NOMO-1 (cell line): ENCODE measurements at regions not wholly inside any gene's neighbourhood (a gene's known extent, or its start where the extent isn't known, plus 50 kb on each side); places are given as distances from the start of the nearest gene placed in this dataset.
"Not testable (repeated sequence)": the region's sequence is repeated elsewhere in the genome, so short reads cannot be mapped to it uniquely, and the experiment has no call there.

Experiments
- DNase-seq, 2 experiments: peaks; one replicate each; lab custom pipeline; 2025; ENCODE audit not compliant: unreplicated experiment in 2 of 2; lab: John Stamatoyannopoulos, UW

- DNase-seq: no peak
Measured at GRCh38 chr5:89697581-89697980, 712.0 kb downstream of the CETN3 start.

DNA sequence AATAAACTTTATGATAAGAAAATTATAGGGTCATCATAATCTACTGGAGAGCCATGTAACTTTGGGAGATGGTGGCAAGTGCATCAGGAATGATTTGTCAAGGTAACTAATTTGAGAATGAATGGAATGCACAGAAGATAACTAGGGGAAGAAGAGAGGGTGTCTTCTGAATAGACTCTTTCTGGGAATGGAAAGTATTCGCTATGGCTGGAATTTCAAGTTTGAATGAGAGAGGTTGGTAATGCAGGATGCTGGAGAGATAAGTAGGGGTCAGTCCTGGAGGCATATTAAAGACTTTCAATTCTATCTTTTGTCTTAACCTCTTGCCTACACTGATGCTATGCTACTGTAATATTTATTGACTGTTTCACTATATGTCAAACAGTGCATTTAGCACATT lies 714.2 kb downstream of the CETN3 start:
- no peak for DNase-seq

DNA sequence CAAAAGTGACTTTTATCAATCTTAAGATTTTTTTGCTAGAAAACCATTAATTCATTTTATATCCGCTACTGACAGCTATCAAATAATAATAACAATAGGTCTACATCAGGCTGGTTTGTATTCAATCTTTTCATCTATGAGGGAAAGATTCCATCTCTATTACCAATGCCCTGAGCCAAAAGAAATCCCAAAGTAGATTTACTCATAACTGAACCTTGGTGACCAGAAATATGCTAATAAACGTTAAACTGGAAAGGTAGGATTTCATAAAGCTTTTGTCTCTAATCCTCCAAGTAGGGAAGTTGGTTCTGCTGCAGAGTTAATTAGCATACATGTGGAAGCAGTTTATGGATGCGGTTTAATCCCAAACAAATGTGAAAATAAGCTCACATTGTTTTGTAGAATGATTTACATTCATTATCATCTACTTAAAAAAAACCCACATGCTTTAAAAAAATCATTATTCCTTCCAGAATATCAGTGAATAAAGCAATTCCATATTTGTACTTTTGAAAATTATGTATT lies 715.5 kb downstream of the CETN3 start:
- no peak for DNase-seq

DNA sequence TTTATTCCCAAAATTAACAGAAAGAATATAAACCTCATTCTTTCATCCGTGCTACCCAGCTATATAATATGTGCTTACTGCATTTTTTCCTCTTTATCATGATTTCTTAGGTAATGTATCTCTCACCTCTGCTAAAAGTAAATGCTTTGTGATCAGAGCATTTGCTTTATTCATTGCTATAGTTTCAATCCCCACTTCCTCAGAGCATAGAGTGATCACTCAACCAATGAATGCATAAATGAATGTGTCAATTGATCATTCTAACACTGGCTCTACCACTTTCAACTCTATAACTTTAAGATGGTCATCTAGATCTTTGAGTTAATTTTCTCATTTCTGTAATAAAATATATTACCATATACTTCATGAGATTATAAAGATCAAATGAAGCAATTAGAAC lies 719.2 kb downstream of the CETN3 start:
- no peak for DNase-seq

- no peak for DNase-seq
Measured at GRCh38 chr5:89686081-89686765, 723.3 kb downstream of the CETN3 start.

- no peak for DNase-seq
Measured at GRCh38 chr5:89676634-89677033, 732.9 kb downstream of the CETN3 start.

- DNase-seq: no peak
Measured at GRCh38 chr5:89673019-89673418, 736.5 kb downstream of the CETN3 start.

DNA sequence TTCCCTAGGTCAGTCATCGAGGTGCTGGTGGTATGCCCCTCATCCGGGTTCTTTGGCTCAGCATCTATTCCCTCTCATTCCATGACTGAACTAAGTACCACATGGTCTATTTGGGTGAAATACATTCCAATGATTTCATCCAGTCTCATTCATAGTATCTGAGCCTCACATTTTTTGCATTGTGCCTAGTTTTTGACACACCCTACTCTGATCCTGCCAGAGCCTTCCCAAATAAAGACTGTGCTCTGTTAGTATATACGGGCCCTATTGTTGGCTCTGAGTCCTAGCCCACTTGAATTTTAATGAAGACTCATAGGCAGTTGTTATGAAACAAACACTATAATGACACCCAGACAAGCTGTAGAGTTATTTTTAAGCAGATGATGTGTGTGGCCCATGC lies 740.7 kb downstream of the CETN3 start:
- no peak for DNase-seq

DNA sequence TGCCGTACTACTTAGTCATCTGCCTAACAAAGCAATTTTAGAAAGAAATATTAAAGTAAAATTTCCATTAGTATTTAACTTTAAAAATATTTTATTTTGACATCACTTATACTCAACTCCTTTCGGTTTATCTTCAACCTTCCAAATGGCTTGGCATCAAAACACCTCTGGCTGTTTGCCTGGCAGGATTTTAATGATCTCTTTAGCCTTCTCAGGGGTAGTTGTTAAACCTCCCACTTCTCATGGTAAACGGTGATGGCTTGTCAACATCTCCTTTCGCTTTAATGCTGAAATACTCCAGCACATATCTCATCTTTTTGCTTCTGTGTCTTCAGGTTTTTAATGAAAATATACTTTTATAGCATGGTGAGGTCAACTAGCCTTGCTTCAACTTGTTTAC lies 747.1 kb downstream of the CETN3 start:
- no peak for DNase-seq

DNA sequence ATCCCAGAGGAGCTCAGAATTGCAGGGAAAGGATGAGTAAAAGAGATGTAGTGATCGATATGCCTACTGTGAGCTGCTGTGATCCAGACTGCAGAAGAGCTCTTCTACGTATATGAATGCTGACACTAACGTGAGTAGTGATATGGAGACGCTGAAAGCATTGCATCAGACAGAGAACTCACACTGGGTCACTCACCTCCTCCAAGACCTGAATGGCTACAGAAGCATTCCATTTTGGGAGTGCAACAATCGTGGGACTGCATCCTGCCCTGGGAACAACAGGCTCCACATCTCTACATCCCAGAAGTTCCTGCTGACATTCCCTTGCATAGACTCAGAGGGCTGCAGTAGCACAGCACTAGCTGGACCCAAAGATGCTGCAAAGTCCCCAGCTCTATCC lies 755.9 kb upstream of the MEF2C start:
- no peak for DNase-seq

- not testable (repeated sequence) for DNase-seq
Measured at GRCh38 chr5:89634176-89634575, 751.2 kb upstream of the MEF2C start.

GRCh38 chr5:89630064-89630463 lies 747.1 kb upstream of the MEF2C start:
- not testable (repeated sequence) for DNase-seq

DNA sequence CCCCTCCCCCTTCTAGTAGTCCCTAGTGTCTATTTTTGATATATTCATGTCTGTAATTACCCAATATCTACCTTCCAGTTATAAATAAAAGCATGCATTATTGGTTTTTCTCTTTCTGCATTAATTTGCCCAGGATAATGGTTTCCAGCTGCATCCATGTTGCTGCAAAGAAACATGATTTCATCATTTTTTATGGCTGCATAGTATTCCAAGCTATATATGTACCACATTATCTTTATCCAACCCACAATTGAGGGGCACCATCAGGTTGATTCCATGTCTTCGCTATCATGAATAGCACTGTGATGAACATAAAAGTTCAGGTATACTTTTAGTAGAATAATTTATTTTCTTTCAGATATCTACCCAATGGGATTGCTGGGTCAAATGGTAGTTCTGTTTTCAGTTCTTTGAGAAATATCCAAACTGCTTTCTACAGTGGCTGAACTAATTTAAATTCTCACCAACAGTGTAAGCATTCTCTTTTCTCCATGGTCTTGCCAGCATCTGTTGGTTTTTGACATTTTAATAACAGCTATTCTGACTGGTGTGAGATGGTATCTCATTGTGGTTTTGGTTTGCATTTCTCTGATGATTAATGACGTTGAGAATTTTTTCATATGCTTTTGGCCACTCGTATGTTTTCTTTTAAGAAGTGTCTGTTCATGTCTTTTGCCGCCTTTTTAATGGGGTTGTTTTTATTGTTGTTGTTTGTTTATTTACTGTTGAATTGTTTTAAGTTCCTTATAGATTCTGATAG lies 746.1 kb upstream of the MEF2C start:
- no peak for DNase-seq

DNA sequence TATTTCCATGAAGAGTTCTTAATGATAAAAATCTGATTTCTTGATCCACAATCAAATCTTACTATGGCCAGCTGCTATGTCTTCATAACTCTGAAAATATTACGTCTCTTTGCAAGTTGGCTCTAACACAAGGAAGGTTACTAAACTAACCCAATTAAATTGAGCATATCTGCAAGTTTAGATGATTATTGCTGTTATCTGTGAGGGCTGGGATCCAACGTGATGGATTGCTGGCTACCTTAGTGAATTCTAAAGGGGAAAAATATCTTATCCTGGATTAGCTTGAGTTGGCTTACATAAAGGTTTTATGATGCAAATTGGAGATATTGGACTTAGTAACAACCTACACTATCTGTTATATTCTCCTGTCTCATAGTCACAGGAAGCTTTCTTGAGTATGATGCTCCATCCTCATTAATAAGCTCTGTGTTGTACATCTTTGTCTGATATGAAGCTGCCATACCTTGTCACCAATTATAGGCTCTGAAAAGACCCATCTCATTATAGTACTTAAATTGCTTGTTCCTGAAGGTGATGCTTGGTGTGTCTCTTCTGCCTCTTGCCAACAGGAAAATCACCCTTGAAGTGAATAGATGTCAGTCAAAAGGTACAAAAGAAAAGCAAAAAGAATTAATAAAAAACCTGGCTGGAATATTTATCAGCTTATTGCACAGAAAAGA lies 733.0 kb upstream of the MEF2C start:
- DNase-seq: no peak

DNA sequence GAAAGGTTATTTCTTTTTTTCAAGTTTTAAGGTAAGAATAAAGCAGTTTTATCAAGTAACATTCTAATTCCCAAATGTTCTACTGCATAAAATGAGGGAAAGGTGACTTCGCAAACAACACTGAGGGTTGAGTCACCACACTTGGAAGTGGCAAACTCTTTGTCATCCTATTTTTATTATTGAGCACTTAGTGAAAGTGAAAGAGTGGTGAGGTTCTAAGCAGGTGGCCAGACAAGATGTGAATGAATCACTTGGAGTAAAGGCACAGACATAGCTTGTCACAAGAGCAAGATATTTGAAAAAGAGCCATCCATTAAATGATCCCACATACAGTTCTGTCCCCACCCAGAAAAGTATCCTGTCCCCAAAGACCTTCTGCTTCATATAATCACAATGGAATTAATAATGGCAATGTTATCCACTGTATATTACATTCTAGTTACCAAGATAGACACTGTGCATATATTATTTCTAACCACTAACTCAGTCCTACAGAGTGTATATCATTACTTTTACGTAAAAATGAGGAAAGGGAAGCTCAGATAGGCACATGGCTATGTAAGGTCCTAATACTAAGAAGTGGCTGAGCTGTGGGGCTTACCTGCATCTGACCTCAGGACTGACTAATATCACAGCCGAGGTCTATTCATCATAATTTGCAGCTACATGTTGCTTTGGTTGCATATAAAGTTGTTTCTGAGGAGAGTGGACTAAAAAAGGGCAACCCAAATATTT lies 730.4 kb upstream of the MEF2C start:
- no peak for DNase-seq

- no peak for DNase-seq
Measured at GRCh38 chr5:89606939-89607534, 724.1 kb upstream of the MEF2C start.

GRCh38 chr5:89604342-89604741 lies 721.4 kb upstream of the MEF2C start:
- no peak for DNase-seq

DNA sequence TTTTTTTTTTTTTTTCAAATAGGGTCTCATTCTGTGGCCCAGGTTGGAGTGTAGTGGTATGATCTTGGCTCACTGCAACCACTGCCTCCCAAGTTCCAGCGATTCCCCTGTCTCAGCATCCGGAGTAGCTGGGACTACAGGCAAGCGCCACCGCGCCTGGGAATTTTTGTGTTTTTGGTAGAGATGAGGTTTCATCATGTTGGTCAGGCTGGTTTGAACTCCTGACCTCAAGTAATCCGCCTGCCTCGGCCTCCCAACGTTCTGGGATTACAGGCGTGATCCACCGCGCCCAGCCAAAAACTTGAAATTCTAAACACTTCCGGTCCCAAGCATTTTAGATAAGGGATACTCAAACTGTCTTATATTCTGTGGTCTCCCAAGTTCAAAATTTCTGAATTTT lies 718.9 kb upstream of the MEF2C start:
- DNase-seq: no peak

- no peak for DNase-seq
Measured at GRCh38 chr5:89597878-89598277, 714.9 kb upstream of the MEF2C start.

DNA sequence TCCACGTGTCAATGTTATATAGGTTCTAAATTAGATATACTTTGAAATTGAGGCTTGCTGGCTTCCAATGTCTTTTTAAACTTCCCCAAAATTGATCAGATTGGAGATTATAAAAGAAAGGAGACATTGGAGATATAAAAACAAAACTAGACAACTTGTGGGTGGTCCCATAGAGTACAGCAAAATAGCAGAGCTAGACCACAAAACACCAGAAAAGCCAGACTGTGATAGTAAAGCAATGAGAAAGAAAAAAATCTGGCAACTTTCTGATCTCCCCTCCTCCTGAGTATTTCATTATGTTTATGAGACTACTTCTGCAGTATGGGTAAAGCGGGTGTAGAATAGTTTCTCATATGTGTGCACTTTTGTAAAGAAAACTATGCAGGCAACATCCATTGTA lies 713.8 kb upstream of the MEF2C start:
- no peak for DNase-seq

DNA sequence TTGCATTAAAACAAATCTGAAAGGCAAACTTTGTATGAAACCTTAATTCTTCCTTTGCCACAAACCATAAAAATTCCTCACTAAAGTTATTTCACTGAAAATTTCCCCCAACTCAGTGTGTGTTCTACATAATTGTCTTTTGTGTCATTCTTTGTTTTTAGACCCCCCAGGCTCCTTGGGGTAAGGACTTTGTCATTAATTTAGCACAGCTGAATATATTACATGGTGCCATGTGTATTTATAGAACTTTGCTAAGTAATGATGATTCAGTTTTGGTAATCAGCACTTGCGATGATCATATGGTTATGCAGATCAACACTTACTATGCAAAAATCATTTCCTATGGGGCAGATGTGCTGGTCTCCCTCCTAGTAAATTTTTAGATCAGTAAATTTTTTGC lies 712.1 kb upstream of the MEF2C start:
- DNase-seq: no peak
